Body of pancreas (tissue), 4 donors: ENCODE measurements at regions not wholly inside any gene's neighbourhood (a gene's known extent, or its start where the extent isn't known, plus 50 kb on each side); places are given as distances from the start of the nearest gene placed in this dataset.
"Not testable (repeated sequence)": the region's sequence is repeated elsewhere in the genome, so short reads cannot be mapped to it uniquely, and the experiment has no call there.

Source experiments
- ATAC-seq: fragments of 150-250 bp; one replicate; pipeline ENCODE4 v1.9.1; 2016
- DNase-seq, 4 donors: peaks; one replicate each; pipeline ENCODE4 v3.0.0-alpha.2; 2019
- H3K27ac ChIP-seq, 4 donors: fragments of 200-600 bp; sonication (generic); 1 replicate in 3 of 4; 2 replicates in 1 of 4; pipeline versions ENCODE4 v1.5.1 to v1.6.1; 2016 to 2019; ENCODE audit warnings: mild to moderate bottlenecking in 1 of 4, mixed read lengths in 1 of 4, moderate library complexity in 1 of 4
- H3K27me3 ChIP-seq, 2 donors: fragments of 200-600 bp; sonication (generic); one replicate each; pipeline ENCODE4 v1.6.0; 2016; ENCODE audit warnings: mild to moderate bottlenecking in 1 of 2
- H3K36me3 ChIP-seq, 2 donors: fragments of 200-600 bp; sonication (generic); replicated peaks in 1 of 2; 2 replicates each; pipeline ENCODE4 v1.5.1; 2016; ENCODE audit warnings: low read depth in 2 of 2; ENCODE audit not compliant: insufficient read depth in 1 of 2
- H3K4me1 ChIP-seq: fragments of 200-600 bp; sonication (generic); one replicate; pipeline ENCODE4 v1.6.0; 2016
- H3K4me3 ChIP-seq, 2 donors: fragments of 200-600 bp; sonication (generic); 1 replicate in 1 of 2; 2 replicates in 1 of 2; pipeline ENCODE4 v1.5.1; 2016 to 2019
- H3K9me3 ChIP-seq, 3 donors: fragments of 200-600 bp; sonication (generic); 1 replicate in 2 of 3; 2 replicates in 1 of 3; pipeline ENCODE4 v1.5.1; 2016
- POLR2A ChIP-seq, 3 donors: fragments of 450-650 bp; IDR thresholded peaks; one replicate each; pipeline ENCODE4 v1.6.1; 2016; ENCODE audit warnings: antibody characterized with exemption in 3 of 3, mild to moderate bottlenecking in 2 of 3
- WGBS, 2 donors: methylation state at CpG; one replicate each; pipeline ENCODE4 v1.1.5; 2017; 5-methylcytosine and 5-hydroxymethylcytosine counted together
- intact Hi-C: fragments of 100-400 bp; cut with DNase I; formaldehyde crosslinking; loops from one replicate; pipeline ENCODE4 v1.15.1; 2023
- TF ChIP-seq, protein P1 (sequence below), 7 experiments: fragments of 450-650 bp in 4 of 7; fragments of 200-600 bp in 3 of 7; sonication (generic) in 3 of 7; IDR thresholded peaks; one replicate each; pipeline ENCODE4 v1.5.1; 2016 to 2019; ENCODE audit warnings: antibody characterized with exemption in 7 of 7

DNA sequence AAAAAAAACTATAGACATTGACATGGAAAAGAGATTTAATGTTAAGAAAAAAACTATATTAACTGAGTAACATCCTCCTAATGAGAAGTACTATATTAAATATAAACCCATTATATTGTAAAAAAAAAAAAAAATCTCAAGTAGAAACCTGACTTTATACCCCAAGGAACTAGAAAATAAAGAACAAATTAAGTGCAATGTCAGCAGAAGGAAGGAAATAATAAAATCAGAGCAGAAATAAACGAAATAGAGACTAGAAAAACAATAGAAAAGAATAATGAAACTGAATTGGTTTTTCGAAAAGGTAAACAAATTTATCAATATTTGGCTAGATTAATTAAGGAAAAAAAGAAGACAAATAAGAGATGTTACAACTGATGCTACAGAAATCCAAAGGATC, 329.1 kb upstream of the ZNF608 start:
- WGBS, 2 donors = 63 to 68% methylated on average over 2 of the region's 2 CpGs
- Histone ChIP-seq H3K27me3 (no peaks in the 10 kb centered on the region), H3K4me3 (no peak overlapping the region), H3K36me3 (no peaks in the 10 kb centered on the region), H3K9me3 (peaks cover 0 to 8% (median 0%) of the 10 kb centered on the region in 3 donors), H3K27ac (no peak overlapping the region), H3K4me1 (no peaks in the 10 kb centered on the region)
- ATAC-seq (no peak), DNase-seq (no peak)
- no peak for TF ChIP-seq POLR2A (IDR thresholded peaks at IDR 0.05)
- TF ChIP-seq, protein P1, sequence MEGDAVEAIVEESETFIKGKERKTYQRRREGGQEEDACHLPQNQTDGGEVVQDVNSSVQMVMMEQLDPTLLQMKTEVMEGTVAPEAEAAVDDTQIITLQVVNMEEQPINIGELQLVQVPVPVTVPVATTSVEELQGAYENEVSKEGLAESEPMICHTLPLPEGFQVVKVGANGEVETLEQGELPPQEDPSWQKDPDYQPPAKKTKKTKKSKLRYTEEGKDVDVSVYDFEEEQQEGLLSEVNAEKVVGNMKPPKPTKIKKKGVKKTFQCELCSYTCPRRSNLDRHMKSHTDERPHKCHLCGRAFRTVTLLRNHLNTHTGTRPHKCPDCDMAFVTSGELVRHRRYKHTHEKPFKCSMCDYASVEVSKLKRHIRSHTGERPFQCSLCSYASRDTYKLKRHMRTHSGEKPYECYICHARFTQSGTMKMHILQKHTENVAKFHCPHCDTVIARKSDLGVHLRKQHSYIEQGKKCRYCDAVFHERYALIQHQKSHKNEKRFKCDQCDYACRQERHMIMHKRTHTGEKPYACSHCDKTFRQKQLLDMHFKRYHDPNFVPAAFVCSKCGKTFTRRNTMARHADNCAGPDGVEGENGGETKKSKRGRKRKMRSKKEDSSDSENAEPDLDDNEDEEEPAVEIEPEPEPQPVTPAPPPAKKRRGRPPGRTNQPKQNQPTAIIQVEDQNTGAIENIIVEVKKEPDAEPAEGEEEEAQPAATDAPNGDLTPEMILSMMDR (IDR thresholded peaks at IDR 0.05) = no peak
- intact Hi-C loops = no loop called here

DNA sequence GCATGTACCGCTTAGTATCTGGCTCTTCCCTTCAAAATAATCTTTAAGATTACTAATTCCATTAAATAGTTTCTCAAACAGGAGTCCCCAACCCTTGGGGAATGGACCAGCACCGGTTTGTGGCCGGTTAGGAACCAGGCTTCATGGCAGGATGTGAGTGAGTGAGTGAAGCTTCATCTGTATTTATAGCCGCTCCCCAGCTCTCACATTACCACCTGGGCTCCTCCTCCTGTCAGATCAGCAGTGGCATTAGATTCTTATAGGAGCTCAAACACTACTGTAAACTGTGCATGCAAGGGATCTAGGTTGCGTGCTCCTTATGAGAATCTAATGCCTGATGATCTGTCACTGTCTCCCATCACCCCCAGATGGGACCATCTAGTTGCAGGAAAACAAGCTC, 332.6 kb upstream of the ZNF608 start:
- H3K4me1 ChIP-seq, H3K36me3 ChIP-seq, H3K27me3 ChIP-seq, ATAC-seq, DNase-seq, intact Hi-C loops, H3K4me3 ChIP-seq, H3K9me3 ChIP-seq, H3K27ac ChIP-seq: not testable (repeated sequence)
- 94 to 96% methylated on average over 5 of the region's 5 CpGs for WGBS, 2 donors

DNA sequence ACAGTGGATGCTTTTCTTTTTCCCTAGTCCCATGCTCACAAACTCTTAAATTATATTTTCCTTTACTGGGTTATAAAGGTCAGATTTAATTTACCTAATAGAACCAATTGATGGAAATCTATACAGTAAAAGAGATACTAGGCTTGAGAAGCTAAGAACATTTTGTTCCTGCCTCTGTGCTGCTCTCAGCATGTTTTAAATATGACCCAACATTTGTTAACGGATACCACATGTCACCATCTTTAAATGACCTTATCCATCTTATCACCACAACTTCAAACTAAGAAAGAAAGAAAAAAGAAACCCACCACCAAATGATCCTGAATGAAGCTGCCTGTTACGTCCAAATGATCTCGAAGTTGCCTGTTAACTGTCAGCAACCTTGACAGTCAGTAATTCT, 334.7 kb upstream of the ZNF608 start:
- TF ChIP-seq, protein P1 (IDR thresholded peaks at IDR 0.05) = no peak
- no peak for TF ChIP-seq POLR2A (IDR thresholded peaks at IDR 0.05)
- Histone ChIP-seq H3K4me3 (no peak overlapping the region), H3K27ac (no peak overlapping the region), H3K9me3 (no peaks in the 10 kb centered on the region), H3K27me3 (no peaks in the 10 kb centered on the region), H3K4me1 (no peaks in the 10 kb centered on the region), H3K36me3 (no peaks in the 10 kb centered on the region)
- no peak for DNase-seq
- intact Hi-C loops = no loop called here
- ATAC-seq = no peak
- WGBS, 2 donors = 87 to 88% methylated on average over 3 of the region's 3 CpGs

DNA sequence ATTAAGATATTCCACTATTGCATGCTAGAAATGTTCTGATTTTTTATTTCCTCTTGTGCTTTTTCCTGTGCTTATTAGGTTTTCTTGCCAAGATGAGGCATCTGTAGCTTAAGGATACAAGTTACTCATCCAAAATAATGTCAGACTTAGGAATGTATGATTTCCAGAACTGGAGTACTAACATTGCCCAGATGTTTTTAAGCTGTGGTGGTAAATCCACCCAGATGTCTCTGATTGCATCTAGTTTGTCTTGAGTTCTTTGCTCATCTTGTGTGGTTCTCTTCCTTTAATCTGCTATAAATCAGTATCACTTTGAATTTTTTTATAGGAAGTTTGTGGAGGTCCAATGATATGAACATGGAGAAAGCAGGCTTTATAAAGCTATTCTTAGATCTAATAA, 337.5 kb upstream of the ZNF608 start:
- TF ChIP-seq, protein P1 (IDR thresholded peaks at IDR 0.05) = no peak
- TF ChIP-seq POLR2A (IDR thresholded peaks at IDR 0.05) = no peak
- Histone ChIP-seq H3K4me1 (no peaks in the 10 kb centered on the region), H3K27ac (no peak overlapping the region), H3K36me3 (no peaks in the 10 kb centered on the region), H3K9me3 (no peaks in the 10 kb centered on the region), H3K27me3 (no peaks in the 10 kb centered on the region), H3K4me3 (no peak overlapping the region)
- intact Hi-C loops = no loop called here
- ATAC-seq (no peak), DNase-seq (no peak)

DNA sequence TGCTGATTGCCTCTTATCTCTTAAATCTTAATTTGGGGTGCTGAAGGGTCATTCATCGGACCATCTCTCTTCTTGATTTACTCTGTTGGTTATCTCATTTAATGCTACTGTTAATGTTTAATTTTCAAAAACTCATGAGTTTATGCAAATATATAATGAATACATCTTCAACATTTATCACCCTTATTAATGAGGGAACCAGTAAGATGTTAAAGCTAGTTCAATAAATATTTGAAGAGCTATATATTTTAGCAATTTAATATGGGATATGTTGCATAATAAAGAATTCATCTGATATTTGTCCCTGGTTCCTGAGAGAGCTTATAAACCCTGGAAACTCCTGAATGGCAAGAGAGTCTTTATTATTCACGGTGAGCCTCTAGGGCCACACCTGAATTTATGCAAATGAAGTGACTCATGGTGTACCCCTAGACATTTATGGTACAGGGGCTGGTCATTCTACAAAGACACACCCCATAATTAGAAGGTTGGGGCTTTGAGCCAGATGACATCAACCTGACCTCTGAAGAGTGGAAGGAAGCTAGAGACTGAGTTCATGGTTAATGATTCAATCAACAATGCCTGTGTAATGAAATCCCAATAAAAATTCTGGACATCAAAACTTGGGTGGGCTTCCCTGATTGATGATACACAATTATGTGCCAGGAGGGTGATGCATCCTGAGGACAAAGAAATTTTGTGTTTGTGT, 339.5 kb upstream of the ZNF608 start:
- no peaks in the 10 kb centered on the region for H3K4me1 ChIP-seq
- no peaks in the 10 kb centered on the region for H3K36me3 ChIP-seq
- intact Hi-C loops = no loop called here
- ATAC-seq (no peak), DNase-seq (no peak)
- TF ChIP-seq POLR2A (IDR thresholded peaks at IDR 0.05) = no peak
- TF ChIP-seq, protein P1 (IDR thresholded peaks at IDR 0.05) = no peak
- no peaks in the 10 kb centered on the region for H3K27me3 ChIP-seq
- WGBS, 2 donors = 51 to 90% methylated on average over 2 of the region's 2 CpGs
- H3K27ac ChIP-seq = no peak overlapping the region
- H3K4me3 ChIP-seq = no peak overlapping the region
- no peaks in the 10 kb centered on the region for H3K9me3 ChIP-seq
